Renal cortical epithelial cell (primary cell): ENCODE measurements at regions not wholly inside any gene's neighbourhood (a gene's known extent, or its start where the extent isn't known, plus 50 kb on each side); places are given as distances from the start of the nearest gene placed in this dataset.
A peak's percentile ranks its signal among the peaks of the same experiment; 100 is the strongest.
"Not testable (repeated sequence)": the region's sequence is repeated elsewhere in the genome, so short reads cannot be mapped to it uniquely, and the experiment has no call there.

Experiments used
- DNase-seq: peaks from one replicate; pipeline ENCODE4 v3.0.0-alpha.2; 2011; ENCODE audit warnings: low read depth

DNA sequence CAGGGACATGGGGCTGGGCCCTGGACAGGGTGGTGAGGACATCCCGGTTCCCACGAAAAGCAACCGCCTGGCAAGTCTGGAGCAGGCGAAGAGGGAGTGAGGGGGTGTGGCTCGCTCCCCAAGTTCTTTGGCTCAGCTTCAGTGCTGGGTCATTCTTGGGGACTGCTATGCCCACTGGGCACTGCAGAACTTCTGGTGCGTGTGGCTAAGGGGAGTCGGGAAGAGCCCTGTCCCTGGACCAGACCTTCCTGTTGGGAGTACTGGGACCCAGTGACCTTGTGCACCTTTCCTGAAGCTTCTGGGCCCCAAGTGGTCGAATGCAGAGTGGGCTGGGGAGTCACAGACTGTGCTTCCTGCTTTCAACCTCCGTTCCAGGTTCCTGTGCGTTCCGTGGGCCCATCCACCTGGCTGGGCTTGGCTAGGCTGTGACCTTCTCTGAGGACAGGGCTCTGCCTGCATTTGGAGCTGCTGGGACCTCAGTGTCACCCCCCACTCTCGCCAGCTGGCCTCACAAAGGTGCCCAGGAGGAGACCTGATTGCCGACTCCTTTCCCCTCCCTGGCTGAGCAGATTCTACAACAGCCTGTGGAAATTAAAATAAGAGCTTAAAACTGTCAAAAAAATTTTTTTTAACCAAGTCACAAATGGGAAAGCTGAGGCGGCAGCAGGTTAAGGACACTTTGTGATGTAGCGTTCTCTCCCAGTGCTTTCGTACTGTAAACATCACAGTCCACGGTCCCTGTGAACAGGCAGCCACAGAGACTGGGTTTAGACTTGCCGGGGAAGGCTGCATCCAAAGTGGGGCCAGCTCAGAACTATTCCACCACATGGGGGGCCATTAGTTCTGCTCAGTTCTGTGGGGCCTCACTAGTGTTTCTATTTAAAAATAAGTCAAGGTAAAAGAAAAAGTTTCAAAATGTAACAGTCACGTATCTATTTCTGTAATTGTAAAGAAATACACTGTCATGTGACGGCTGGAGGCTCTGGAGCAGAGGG lies 63.8 kb upstream of the WNT7B start:
- DNase-seq, result no peak

DNA sequence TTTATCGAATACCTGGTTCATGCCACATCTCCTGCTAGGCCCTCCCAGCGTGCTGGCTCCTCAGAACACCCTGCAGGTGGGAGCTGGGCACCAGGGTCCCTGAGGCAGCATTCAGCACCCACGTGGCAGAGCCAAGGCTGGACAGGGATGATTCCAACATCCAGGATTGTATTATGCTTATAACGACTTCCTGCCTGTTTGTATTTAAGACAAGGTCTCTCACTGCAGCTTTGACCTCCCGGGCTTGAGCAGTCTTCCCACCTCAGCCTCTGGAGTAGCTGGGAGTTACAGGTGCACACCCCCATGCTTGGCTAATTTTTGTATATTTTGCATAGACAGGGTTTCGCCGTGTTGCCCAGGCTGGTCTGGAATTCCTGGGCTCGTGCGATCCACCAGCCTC lies 64.7 kb upstream of the WNT7B start:
- DNase-seq, result no peak

DNA sequence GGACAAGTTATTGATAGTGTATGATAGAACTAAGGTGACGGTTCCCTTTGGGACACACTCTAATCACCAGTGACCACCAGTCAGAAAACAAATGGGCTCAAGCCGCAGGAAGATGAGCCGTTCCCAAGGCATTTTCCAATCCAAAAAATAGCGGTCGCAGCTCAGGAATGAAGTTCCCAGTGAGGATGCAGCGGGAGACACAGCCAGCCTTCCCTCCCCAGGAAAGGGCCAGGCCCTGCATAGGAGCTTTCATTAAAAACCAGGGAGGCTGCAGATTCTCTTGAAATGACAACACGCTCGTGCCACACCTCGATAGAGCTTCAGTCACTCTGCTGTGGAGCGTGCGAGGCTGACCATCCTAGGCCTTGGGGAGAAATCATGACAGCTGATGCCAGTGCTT lies 65.8 kb upstream of the WNT7B start:
- no peak for DNase-seq

DNA sequence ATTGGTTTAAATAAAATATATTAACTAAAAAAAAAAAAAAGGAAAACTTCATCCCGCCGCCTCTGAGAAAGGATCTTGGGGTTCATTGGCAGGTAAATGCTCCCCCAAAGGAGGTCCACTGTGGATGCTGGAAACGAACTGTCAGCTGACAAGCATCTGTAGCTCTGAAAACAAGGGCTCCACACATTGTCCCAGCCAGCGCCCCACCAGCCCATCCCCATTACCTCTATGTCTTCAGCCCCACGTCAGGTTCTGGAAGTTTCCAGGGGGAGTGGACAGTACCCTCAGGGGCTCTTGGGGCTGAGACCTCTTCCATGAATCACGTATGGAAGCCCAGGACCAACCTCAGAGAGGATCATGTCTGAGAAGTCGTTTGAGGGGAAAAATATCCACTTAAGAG lies 66.4 kb upstream of the WNT7B start:
- DNase-seq, result no peak

DNA sequence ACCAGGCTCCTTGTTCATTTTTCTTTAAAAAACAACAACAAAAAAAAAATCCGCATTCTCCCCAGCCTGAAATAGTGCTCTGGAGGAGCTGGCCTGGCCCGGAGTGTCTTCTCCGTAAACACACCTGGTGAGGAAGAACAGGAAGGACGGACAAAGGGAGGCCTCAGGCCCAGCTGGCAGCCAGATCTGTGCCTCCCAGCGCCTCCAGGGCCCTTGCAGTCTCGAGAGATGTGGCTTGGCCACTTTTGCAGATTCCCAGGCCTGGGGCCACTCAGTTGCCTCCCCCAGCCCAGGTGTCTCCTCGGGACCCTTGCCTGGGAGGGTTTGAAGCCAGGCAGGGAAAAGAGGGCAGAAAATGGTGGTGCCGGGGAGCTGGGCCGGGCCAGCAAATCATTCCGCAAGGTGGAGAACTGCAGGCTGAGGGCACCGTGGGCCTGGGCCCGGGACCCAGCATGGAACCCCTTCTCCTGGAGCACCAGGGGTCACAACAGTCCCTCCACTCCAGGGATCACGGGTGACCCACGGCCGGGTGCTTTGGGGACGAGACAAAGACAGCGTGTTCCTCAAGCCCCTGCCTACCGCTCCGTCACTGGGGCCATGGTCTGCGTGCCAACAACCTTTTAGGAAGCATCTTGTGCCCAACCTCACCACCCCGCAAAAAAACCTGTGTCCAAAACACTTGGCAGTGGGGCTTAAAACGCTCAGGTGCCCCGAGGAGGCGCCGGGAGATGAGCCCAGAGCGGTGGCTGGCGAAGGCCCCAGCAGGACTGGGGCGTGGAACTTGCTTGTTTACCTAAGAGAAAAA lies 67.1 kb upstream of the WNT7B start:
- no peak for DNase-seq

DNA sequence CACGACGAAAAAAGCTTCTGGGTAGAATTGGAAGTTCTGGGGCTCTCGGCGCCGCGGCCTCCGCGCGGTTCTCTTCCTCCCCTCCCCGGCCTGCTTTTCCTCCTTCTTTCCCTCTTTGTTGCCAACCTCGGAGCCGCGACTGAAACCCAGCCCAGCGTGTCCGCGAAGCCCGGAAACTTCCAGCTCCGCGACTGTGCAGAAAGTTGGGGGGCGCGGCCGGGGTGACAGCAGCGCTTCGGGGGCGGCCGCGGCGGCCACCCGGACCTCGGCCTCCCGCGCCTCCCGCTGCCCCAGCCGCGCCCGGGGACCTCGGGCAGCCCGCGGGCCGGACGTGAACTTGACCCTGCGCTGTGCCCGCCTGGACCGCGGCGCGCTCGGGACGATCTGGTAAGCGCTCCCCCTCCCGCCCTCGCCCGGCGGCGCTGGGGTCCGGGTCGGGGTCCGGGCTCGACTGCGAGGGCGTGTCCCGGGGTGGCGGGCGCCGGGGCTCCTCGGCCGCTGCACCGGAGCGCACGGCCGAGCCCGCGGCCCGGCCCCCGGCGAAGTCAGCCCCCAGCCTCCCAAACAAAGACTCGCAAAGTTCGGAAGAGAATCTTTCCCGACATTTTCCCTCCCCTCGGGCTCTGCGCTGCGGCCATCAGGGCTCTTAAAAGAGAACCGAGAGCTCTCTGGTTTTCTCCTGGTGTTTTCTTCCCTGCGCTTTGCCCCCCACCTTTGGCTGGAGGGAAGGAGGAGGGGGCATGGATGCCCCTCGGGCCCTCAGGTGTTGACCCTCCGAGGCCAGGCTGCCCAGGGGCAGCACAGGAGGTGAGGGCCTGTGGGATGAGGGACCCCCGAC lies 67.9 kb upstream of the WNT7B start:
- no peak for DNase-seq

DNA sequence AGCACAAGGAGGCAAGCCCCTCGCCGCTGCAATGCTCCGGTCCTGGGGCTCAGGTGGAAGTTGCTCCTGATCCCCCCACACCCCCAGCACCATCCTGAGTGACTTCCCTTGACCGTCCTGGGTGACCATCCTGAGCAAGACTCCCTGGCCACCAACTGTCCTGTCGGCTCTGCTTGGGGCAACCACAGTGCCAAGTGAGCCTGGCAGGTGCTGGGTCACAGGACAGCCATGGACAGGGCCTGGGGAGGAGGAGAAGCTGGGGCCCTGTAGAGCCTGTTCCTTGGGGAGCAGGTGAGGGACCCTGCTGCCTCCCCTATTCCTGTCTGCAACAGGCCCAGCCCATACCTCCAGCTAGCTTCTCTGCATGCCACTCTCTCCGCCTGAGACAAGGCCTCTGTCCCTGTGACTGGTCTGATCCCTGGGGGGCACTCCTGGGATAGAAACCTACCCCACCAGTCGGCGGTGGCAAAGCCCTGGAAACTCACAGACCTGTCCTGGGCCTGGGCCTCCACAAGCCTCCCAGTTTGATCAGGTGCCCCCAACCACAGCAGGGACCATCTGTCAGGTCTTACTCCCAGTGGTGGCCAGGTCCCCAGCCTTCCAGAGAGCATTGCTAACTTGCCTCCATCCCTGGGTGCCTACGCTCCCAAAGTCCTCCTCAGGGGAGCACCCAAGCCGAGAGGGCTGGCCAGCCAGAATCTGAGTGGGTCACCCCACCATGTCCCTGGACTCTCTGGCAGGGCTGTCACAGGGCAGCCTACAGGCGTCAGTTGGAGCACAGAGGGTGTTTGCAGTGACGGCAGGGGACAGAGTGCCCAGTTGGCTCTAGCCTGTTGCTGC lies 68.7 kb upstream of the WNT7B start:
- DNase-seq, result no peak

DNA sequence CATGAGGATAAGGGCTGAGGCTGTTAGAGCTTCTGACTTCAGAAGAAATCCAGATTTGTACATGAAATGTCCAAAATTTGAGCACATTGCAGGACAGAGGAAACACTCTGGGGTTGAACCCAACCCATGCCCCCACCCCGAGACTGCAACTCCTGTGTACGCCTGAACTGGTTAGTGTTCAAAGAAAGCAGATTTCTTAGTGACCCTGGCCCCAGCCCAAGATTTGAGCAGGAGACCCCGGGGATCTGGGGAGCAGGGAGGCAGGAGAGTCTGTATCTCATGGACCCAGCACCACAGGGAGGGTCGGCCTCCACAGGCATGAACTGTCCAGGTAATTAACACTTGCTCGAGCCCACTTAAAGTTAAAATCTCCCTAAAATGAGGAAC lies 69.3 kb upstream of the WNT7B start:
- no peak for DNase-seq

DNA sequence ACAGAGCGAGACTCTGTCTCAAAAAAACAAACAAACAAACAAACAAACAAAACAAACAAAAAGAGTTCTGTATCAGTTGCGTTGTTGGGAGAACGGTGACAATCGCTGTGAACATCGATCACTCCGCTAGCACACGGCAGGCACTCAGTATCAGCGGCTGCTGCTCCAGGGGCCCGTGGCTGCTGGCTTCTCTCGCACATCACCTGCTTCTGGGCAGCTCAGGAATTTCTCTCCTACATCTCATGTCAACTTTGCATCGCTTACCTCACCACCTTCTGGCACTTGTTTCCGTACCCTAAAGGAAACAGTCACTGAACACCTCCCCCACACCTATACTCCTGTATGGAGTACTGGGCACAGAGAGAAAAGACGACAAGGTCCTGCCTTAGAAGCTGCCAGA lies 70.3 kb upstream of the WNT7B start:
- DNase-seq, result no peak

DNA sequence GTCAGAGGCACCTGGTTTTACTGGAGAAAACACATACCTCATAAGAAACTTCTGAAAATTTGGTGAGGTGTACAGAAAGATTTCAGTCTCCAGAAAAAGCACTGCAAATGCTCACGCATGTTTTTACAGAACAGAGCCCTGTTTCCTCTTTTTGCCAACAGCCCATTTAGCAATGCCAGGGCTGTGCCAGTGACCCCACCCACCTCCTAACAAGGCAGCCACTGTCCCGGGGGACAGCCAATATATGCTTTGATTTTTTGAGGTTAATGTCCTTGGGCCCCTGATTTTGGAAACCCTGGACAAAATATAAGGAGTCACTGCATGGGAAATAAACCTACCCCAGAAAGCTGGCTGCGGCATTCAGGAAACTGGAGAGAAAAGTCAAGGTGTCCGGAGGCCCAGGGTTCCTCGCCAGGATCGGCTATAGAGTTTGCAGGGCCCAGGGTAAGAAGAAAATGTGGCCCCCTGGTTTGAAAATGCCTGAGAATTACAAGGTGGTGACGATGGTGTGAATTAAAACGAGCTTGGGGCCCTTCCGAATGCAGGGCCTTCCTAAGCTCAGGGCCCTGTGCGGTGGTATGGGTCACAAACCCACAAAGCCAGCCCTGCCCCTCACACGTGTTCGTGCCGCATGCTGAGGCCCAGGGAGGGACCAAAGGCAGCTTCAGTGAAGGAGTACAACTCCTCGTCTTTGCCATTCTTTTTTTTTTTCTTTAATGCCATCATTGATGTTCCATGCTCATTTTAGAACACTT lies 71.1 kb upstream of the WNT7B start:
- no peak for DNase-seq

DNA sequence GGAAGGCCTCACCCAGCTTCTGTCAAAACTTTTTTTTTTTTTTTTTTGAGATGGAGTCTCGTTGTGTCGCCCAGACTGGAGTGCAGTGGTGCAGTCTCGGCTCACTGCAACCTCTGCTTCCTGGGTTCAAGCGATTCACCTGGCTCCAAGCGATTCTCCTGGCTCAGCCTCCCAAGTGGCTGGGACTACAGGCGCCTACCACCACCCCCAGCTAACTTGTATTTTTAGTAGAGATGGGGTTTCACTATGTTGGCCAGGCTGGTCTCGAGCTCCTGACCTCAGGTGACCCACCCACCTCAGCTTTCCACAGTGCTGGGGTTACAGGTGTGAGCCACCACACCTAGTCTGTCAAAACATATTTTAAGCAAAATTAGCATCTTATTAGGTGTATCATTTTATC lies 71.7 kb upstream of the WNT7B start:
- not testable (repeated sequence) for DNase-seq

DNA sequence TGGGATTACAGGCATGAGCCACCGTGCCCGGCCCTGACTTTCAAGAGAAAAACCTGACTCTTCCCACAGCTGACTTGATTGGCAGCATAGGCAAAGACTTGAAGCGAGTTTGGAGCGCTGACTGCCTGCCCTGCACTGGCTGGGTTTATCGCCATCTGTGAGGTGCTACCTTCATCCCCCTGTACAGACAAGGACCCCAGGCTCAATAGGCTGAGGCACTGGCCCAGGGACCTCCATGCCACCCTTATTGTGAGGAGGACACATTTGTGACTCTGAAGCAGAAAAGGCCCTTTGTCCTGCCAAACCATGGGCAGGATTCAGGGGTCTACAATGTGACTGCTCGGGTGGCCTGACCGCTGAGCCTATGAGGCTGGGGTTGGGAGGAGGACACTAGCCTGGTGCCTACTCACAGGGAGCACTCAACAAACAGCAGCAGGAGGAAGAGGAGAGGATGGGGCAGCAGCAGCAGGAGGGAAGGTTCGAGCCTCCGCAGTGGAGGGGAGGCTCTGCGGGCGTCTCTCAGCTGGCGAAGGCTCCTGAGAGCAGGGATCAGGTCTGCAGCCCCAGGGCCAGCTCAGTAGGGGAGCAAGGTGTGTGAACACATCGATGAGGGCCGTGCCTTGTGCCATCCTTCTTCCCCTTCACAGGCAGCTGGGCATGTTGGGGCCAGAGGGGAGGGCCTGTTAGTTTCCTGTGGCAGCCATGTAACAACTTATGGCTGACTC lies 72.9 kb upstream of the WNT7B start:
- no peak for DNase-seq

DNA sequence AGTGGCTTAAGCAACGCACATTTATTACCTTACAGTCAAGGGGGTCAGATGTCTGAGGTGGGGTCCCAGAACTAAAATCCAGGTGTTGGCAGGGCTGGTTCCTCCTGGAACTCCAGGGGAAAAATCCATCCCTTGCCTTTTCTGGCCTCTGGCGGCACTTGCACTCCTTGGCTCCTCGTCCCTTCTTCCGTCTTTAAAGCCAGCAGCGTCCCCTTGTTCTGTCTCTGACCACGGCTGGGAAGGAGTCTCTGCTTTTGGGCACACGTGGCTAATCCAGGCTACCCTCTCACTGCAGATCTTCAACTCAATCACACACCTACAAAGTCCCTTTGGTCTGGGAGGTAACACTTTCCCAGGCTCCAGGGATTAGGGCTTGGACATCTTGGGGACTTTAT lies 73.5 kb upstream of the WNT7B start:
- no peak for DNase-seq

DNA sequence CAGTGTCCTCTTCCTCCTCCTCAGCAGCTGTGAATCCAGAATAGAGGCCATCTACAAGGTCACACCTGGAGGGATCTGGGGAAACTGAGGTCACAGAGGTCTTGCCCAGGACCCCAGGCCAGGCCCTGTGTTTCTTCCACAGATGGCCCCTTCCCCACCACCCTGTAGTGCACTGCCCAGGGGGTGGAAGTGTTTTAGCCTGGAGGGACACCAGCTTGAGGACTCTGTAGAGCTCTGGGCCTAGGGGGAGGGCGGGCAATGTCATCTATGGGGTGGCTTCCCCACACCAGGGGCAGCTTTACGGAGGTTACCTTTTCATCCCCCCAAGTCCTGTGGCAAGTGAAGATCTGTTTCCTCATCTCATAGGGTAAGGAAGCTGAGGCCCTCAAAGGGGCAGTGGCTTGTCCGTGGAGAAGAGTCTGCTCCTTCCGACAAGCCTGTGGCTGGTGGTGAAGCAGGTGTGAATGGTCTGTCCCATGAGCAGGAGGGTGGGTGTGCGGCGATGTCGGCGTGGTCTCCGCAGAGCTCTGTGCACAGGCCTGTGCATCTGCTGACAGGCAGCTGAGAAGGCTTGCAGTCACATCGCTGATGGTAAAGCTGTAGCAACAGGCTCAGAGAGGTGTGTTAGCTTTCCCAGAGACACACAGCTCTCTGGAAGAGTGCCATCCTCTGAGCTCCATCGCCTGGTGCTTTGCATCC lies 74.1 kb upstream of the WNT7B start:
- no peak for DNase-seq

DNA sequence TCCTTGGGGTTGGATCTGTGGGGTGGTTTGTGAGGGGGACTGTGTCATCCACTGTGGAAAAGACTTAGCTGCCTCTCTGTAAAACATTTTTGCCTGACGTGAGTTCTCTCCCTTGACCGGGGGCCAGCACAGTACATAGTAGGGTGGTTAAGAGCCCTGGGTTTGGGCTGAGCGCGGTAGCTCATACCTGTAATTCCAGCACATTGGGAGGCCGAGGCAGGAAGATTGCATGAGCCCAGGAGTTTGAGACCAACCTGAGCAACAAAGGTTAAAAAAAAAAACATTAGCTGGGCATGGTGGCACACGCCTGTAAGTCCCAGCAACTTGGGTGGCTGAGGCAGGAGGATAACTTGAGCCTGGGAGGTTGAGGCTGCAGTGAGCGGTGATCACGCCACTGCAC lies 74.7 kb upstream of the WNT7B start:
- DNase-seq, result no peak

DNA sequence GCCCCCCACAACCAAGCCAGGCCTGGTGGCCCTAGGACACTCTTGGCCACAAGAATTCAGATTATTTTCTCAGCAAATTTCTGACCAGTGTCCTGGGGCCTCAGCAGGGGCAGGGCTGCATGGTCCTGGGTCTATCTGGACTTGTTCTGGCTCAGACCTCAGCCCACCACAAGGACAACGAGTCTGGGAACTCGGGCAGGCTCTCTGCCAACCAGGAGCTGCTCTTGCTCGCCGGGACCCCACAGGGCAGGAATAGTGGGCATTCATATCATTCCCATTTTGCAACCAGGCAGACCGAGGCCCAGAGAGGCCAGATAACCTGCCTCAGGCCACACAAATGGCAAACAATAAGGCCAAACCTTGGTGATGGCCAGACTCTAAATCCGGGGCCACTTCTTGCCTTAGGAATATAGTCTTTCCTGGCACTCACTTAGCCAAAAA lies 75.4 kb upstream of the WNT7B start:
- no peak for DNase-seq

DNA sequence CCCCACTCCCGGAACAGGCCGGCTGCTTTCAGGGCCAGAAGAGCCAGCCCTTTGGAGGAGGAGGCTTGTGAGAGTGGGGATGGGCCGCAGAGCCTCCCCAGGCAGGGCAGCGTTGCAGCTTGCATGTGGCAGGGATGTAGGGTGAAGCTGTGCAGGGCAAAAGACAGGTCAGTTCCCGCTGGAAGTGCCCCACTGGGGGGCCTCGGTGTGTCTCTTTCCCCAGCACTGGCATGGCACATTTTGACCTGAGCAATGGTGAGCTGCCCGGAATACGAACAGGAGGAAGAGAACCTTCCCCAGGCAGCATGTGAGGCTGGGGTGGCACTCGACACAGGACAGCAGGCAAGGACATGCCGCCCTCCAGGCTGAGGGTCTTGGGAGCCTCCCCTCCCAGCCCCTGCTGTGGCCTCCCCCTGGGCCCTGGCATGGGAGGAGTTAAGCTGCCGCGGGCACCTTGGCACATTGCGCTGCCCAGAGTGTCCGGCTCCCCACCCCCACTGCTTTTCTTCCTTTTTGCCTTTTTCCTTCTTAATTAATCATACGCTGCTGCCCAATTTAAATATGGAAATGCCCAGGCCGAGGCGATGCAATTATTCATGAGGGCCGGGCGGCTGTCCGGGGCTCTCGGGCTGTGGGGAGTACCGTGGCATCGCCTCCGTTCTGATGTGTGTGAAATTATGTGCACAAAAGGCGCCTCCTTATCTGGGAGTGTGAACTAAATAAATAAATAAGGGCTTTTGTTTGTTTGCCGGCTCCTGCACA lies 76.0 kb upstream of the WNT7B start:
- peak; percentile 58 for DNase-seq

DNA sequence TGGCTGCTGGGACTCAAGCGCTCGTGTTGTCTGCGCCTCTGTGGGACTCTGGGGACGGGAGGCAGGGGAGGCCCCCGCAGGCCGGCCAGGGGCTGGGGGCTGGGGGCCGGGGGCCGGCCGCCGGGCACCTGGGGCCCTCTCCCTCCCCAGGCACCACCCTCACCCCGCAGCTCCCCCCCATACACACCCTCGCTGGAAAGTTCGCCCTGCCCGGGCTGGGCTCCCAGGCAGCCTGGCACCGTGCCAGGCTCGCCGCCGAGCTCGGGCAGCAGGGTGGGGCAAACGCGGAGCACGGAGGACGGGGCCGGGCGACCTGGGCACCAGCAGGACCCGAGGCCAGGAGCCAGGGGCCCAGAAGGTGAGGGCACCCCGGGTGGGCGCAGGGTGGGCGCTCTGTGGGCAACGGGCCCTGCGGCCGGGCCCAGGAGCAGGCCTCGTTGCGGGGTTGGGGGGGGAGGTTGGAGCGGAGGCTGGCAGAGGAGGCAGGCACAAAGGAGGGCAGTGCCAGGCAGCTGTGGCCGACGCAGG lies 76.7 kb upstream of the WNT7B start:
- no peak for DNase-seq
